DMS114 treated with DMSO at 0.1 percent for 48 hours (cell line): ENCODE measurements at regions not wholly inside any gene's neighbourhood (a gene's known extent, or its start where the extent isn't known, plus 50 kb on each side); places are given as distances from the start of the nearest gene placed in this dataset.

ENCODE experiments used
- DNase-seq: peaks from one replicate; lab custom pipeline; 2025; ENCODE audit not compliant: unreplicated experiment; lab: John Stamatoyannopoulos, UW

DNA sequence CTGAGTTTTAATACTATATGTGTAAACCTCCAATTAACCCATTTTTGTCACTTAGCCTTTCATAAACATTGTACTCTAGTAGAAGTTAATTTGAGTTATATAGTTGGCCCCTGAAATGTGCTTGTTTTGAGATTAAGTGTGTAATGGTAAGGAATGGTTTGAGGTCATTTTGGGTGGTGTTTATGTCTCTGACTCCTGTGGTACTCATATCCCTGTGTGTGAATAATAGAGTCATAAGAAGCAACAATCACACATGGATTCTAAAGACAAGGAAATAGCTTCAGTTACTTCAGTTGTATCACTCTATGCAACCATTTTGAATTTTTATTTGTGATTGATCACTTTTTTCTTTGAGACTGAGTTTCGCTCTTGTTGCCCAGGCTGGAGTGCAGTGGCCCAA, 408.5 kb downstream of the MFSD1 start:
- no peak for DNase-seq

DNA sequence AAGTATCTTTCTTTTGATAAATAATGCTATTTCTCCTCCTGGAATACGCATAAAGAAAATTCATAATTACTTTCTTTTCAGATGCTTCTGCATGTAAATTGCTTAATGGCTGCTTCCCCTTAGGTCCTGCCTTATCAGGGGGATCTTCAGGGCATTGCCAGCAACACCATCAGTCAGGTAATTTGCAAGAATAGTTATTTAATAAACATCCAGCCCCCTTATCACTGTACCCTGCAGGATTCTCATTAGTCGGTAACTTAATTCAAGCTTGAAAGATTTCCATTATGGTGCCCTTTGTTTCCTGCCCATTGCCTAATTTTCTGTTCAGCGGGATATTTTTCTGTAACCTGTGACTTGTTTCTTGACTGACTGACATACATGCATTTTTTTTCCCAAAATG, 414.5 kb downstream of the MFSD1 start:
- no peak for DNase-seq

DNA sequence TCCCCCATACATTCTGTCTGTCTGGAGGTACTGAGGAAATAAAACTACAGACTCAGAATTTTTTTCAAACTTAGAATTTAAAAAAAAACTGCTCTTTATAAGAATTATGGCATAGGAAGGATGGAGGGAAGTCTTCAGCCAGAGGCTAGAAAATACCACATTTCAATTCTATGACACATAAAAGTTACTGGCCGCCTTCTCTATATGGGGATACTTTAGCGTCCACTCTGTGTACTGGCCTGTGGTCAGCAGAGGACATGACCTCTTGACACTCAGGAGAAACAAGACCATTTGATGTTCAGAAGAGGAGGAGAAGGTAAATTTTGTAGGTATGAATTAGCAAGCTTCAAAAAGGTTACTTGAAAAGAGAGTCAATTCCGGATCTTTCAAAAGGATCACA, 417.4 kb downstream of the MFSD1 start:
- no peak for DNase-seq

DNA sequence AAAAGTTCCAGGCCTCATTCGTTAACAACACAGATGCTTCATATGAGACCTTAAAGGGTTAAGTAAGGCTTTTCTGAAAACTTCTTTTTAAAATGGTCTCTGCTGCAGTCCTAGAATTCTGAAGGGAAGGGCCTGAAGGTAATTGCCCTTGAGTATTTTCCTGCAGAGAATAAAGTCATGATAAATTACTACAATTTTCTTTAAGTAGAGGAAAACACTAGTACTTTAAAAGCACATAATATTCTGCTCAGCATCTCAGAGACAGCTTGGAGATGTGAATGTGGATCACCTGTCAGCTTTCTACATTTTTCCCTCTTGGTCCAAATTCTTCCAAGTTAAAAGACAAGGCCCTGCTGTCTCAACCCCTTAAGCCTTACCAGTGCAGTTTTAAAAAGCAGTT, 419.5 kb downstream of the MFSD1 start:
- no peak for DNase-seq

DNA sequence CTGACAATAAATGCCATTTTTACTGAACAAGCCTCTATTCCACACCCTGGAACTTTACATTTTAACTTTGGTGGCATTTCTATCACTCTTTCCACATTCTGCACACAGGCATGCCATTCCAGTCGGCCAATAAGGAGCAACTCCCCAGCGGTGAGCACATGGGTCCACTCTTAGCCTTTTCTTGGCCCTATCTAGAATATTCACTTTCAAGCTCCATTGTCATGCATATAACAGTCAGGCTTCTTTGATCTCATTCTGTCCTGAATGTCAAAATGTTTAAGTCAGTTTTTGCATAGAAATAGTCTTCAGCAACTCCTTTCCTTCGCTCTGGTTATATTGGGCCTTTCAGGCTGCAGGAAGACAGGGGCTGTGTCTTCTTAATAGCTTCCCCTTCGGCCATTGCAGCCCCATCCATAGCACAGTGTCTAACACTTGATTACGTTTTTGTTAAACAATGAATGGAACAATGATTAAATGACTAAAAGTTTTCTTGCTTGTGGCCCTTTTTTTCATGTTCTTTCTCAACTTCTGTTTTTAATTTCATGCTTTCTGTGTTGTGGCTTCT, 427.3 kb downstream of the MFSD1 start:
- DNase-seq = no peak

DNA sequence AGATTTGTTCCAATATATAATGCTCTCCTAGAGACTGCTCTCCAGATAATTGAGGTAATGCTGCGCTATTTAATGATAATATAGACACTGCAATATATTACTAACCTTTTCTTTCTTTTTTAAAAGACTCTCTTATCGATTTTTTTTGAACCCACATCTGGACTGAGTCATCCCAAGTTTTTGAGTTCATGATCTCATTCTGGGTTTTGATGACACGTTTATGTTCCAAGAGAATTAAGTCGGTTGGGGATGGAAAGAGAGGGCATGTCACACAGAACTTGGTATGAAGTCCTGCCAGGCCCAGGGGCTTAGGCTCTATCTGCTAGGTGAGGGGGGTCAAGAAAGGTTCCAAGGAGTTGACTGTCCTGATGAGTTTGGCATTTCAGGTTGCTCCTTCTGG, 431.1 kb downstream of the MFSD1 start:
- no peak for DNase-seq

DNA sequence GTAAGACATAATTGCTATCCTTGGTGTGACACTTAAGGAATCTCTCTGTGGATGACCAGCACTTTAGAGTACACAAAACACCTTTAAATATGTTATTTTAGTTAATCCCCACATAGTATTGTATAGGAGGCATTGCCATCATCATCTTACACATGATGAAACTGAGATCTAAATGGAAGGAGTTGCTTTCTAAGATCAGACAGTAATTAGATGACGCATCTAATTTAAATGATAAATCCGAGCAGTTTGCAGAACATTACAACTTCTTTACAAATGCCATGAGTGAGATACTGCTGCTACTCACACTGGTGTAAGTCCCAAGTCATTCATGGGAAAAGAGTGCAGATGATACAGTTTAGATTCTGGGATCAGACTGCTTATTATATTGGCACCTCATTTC, 431.9 kb downstream of the MFSD1 start:
- DNase-seq = no peak

DNA sequence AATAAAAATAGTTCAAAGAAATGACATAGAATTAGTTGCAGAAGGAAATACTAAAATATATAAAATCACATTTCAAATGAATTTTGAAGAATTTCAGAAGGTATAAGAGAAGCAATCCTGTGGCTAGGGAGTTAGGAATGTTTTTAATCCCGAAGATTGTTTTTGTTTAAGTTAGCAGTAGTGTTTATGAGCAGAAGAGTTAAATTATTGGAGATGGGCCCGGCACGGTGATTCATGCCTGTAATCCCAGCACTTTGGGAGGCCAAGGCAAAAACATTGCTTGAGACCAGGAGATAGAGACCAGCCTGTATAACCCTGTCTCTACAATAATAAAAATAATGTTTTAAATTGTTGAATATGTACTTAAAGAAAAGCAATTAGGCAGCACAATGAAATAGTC, 432.5 kb downstream of the MFSD1 start:
- no peak for DNase-seq

DNA sequence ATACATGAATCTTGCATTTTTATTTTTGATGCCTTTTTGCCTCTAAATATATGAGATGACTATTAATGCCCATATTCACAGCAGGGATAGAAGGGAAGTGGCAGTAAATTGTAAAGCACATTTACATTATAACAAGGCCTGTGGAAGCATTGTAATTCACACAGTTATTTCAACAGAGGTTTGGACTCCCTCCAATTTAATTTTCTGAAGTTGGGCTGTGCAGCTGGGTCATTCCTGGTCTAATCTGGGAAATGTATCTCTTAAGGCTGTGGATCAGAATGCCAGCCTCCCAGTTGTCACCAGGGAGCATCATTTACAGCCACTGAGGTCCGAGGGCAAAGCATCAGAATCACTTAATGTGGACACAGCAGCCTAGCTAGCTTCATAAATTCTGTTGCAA, 434.5 kb downstream of the MFSD1 start:
- no peak for DNase-seq

DNA sequence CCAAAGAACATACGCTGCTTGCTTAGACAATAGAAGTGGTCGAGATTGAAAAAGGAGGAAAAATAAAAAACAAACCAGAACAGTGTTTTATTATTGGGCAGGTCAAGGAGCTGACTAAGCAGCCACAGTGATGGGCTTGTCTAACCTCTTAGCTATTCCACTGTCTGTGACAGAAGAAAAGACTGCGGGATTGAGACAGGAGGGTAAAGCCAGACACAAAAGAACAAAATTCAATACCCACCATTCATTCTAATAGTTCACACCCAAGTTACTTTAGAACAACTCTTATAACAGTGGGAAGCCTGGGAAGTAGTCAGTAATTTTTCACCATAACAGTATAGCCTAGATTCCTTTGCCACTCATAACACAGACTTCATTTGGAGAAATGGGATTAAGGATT, 435.4 kb downstream of the MFSD1 start:
- no peak for DNase-seq

DNA sequence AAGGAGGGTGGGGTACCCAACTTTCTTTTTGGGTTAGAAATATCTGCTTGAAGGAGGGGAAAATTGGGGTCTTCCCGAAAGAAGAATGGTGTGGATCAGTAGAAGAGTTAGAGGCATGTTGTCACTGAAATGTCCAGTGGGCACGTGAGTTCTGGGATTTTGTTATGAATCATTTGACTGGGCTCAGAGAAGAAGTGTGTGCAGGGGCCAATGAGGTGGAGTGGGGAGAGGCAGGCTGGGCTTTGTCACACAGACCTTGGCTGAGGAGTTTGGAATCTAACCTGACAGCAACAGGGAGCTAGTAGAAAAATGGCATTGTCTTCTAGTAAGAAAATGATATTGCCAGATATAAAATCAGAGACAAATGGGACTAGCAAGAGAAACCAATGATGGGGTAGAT, 436.8 kb downstream of the MFSD1 start:
- DNase-seq = no peak

DNA sequence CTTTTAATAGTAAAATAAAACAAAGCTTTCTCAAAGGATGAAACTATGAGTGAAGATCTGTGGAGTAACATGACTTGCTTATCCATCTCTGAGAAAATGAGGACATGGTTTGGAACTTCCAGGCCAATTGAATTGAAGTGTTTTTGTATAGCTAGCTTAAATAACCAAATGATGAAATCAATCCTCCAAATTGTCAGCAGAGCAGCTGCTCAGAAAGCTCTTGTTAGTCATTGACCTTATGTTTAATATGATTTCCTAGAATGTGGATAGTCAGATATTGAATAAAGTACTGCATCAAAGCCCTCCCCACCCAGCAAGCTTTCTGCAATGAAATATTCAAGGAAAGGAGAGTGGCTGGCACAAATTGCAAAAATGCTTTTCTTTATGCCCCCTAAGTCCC, 437.2 kb downstream of the MFSD1 start:
- DNase-seq = no peak

DNA sequence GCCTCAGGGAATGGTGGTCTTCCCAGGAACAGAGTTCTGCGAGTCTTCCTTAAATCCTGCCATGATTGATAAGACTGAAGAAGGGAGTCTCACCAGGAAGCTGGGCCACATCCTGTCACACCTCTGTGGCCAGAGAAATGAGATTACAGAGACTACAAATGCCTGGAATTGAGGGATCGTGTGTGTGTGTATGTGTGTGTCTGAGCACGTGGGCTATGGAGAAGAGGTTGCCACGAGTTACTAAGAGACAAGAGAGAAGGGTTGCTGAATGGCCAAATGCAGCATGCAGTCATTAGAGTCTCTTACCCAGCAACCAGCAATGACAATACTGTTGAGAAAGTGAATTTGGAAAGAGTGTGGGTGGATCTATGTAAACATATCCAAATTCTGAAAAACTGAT, 443.1 kb downstream of the MFSD1 start:
- no peak for DNase-seq

DNA sequence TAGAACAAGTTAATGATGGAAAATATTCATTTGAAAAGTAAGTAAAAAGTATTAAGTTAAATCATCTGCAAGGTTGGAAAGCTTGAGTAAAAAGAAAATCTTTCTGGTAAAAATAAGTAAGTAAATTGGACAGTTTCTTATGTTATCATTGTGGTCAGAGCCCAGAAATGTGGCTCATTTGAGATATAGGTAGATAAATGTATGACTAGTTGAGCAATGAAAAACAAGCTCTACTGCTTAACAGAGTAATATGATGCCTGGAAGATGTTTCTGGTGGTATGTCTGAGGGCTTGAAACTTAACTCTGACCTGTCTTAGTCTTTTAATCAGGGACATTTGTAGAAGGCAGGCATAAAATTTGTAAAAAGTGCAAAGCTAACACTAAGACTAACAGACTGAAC, 444.0 kb downstream of the MFSD1 start:
- no peak for DNase-seq

DNA sequence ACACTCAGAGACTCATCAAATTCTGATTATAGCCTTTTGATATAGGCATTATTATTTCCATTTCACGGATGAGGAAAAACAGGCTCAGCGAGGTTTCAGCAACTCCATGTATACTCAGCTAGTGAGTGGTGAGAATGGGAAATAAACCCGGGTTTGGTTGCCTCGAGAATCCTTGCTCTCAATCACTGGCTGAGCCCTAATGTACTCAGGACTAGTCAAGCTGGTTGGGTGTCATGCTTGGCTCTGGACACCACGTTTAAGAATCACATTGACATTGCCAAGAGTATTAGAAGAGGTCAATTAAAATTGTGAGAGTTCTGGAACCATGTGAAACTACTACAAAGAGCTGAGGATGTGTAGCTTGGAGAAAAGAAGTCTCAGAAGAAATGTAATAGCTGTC, 444.5 kb downstream of the MFSD1 start:
- DNase-seq = no peak

DNA sequence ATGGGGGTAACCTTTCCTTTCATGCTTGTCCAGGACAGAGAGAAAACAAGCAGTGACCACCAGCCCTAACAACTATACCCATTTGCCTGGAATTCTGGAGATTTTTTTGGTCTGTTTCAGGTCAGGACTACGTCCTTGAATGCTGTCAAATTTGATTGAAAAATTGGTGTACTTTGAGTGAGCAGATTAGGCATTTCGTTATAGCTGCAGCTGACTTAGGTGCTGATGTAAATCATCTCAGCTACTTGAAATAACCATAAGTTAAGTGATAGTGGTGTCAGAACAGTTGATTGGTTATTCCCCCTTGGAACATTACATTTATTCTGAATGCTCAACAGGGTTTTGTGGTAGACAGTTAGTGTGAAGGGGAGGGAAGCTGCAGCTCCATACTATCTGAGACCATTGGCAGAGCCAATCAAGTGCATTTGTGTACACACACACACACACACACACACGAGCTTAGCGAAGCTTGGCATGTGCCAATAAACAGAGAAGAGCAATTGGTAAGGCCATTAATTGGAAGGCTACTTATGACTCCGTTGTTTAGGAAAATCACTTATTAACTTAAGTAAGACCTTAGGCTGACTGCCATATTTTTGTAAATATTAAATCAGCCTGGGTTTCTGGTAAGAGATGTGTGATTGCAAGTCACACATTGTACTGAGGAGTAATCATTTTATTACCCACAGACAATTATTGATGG, 447.8 kb downstream of the MFSD1 start:
- DNase-seq = no peak

DNA sequence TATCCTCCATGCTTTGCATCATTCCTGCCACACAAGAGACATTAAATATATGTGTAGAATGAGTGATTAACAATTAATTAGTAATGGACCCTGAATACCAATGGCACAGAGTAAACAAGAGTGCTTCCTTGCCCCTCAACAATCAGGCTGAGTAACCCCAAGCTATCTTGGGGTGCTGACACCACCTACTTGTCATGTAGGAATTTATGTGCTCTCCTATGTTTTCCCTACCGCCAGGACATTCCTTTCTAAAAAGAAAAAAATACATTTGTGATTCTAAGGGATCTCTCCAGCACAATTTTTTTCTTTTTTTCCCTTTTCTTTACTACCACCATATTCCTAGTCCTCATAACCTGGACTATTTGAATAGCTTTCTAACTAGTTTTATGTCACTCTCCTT, 449.1 kb downstream of the MFSD1 start:
- no peak for DNase-seq

DNA sequence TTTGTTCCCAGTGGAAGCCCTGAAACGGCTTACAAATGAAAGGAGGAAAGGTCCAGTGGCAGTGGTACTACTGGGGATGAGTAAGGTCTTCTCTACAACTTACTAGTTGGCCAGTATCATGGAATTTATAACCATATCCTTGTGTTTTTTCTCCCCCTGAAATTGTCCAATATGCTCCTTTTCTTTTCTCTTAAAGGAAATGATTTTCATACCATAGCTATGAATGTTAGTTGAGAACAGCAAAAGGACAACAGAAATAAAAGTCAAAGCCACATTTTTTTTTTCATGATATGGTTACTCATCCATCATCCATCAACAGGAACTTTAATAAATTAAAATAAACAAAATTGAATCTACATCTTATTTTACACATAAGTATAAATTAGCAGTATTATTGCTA, 450.4 kb downstream of the MFSD1 start:
- DNase-seq = no peak

DNA sequence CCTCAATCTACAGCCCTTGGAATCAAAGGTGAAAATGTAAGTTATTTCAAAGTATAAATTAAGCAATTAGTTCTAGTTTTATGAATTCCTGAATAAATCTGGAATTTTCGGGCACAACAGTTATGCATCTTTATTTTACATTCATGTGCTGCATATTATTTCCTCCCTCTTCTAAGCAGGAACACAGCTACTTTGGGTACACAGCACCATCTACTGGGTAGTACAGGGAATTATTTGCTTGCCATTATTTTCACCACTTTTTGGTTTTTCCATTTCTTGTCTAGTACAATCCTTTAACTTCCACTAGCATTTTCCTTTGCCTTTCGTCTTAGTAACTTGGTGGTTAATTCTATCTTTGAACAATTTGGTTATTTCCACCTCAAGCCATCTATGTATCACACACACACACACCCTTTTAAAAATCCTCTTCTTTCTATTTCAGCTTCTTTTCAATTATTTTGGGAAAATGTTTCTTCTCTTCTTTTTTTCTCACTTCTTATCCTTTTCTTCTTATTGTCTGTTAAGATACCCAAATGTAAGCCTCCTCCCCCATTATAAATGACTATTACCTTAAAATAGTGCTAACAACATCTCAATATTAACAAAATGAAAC, 451.0 kb downstream of the MFSD1 start:
- peak; percentile 5 for DNase-seq

DNA sequence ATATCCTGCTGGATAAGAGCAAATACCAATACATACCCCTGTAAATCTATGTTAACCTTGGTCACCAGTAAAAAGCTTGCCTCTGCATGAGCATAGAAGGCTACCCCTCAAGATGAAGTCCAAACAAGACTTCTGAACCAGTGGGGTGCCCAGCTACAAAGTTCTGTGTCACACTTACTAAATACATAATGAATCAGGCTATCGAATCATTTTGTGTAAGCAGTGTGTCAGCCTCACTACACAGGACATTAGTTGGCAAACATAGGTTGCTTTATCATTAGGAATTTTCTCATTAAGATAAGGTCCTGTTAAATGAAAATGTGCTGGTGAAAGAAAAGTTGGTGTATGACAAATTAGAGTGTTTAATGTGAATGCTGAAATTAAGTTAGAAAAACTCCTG, 452.0 kb downstream of the MFSD1 start:
- DNase-seq = no peak

DNA sequence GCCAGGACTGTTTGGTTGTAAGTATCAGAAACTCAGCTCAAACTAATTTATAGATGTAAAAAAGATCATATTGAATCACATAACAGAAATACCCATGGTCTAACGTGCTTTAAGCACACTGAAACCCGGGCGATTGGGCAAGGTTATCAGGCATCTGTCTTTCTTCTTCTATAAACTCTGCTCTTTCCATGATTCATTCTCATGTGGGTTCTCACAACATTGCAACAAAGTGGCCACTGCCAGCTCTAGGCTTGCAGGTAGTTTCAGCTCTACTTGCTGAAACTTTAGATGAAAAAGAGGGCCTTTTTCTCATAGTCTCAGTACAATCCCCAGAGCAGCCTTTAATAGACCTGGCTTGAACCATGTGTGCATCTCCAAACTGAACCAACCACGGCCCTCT, 456.1 kb downstream of the MFSD1 start:
- no peak for DNase-seq

DNA sequence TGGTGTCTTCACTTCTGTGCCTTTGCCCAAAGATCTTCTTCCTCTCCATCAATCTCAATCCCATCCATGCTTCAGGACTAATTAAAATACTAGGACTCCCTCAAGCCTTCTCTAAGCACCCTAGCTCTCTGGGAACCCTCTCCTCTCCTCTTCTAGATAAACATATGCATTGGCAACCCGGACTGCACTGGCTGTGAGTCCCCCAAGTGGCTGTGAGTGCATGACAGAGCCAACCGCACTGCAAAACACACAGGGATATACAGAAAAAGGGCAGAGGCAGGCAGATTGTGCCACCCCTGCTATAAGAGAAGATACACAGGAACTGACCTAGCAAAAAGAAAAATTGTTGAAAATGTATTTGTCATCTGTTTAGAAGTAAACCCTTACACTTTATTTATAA, 457.1 kb downstream of the MFSD1 start:
- no peak for DNase-seq
